Uterus (tissue), 2 donors: ENCODE measurements at regions not wholly inside any gene's neighbourhood (a gene's known extent, or its start where the extent isn't known, plus 50 kb on each side); places are given as distances from the start of the nearest gene placed in this dataset.

Source experiments
- CTCF ChIP-seq, 4 experiments: fragments of 200-600 bp in 2 of 4; fragments of 450-650 bp in 2 of 4; sonication (generic) in 2 of 4; IDR thresholded peaks; one replicate each; pipeline ENCODE4 v1.5.1; 2016 to 2019; ENCODE audit warnings: antibody characterized with exemption in 4 of 4, mild to moderate bottlenecking in 2 of 4, moderate library complexity in 1 of 4
- POLR2A ChIP-seq, 2 donors: fragments of 450-650 bp; IDR thresholded peaks; one replicate each; pipeline ENCODE4 v1.6.1; 2016; ENCODE audit warnings: antibody characterized with exemption in 2 of 2, mild to moderate bottlenecking in 1 of 2, moderate library complexity in 1 of 2

GRCh38 chr6:137738931-137739504 lies 128.0 kb upstream of the TNFAIP3 start:
- TF ChIP-seq POLR2A (IDR thresholded peaks at IDR 0.05) (no peak), CTCF (IDR thresholded peaks at IDR 0.05) (no peak)
